Endothelial cell of umbilical vein (primary cell): ENCODE measurements at regions not wholly inside any gene's neighbourhood (a gene's known extent, or its start where the extent isn't known, plus 50 kb on each side); places are given as distances from the start of the nearest gene placed in this dataset.

Source experiments
- EZH2 ChIP-seq: IDR thresholded peaks from 2 replicates; pipeline ENCODE4 v1.6.1; 2012; ENCODE audit warnings: borderline replicate concordance, low read depth, mild to moderate bottlenecking, moderate library complexity, low read length, inconsistent platforms; ENCODE audit not compliant: severe bottlenecking
- JUN ChIP-seq: IDR thresholded peaks from 2 replicates; pipeline ENCODE4 v1.6.1; 2011; ENCODE audit warnings: borderline replicate concordance, low read depth; ENCODE audit not compliant: insufficient read length, insufficient read depth
- POLR2A ChIP-seq: IDR thresholded peaks from 2 replicates; pipeline ENCODE4 v1.6.1; 2012; ENCODE audit warnings: low read depth, mild to moderate bottlenecking, control low read depth, low read length
- POLR2AphosphoS5 ChIP-seq: IDR thresholded peaks from 2 replicates; pipeline ENCODE4 v1.6.1; 2012; ENCODE audit warnings: low read depth, mild to moderate bottlenecking, control low read depth, low read length, moderate library complexity; ENCODE audit not compliant: insufficient read depth
- TF ChIP-seq, protein P1 (sequence below), 2 donors: IDR thresholded peaks; 1 replicate in 1 of 2; 2 replicates in 1 of 2; pipeline ENCODE4 v1.5.1; 2011; ENCODE audit warnings: low read length in 2 of 2, mild to moderate bottlenecking in 2 of 2, moderate library complexity in 2 of 2, control low read depth in 1 of 2, inconsistent platforms in 1 of 2, low read depth in 1 of 2; ENCODE audit not compliant: insufficient read depth in 1 of 2; ENCODE audit errors: extremely low read depth in 1 of 2

DNA sequence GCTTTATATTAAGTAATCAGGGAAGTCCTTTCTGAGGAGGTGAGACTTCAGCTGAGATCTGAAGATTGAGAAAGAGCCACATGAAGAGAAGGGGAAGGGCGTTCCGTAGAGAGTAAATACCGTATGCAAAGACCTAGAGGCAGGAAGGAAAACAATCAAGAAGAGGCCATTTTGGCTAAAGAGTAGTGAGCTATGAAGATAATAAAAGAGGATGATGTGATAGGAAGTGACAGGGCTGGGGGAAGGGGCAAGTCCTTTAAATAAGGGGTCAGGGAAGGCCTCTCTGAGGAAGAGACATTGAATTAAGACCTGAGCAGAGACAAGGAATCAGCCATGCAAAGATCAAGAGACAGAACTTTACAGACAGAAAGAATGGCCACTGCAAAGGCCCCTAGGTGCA lies 86.2 kb downstream of the ZIC3 start:
- no peak for TF ChIP-seq POLR2A
- TF ChIP-seq, protein P1, sequence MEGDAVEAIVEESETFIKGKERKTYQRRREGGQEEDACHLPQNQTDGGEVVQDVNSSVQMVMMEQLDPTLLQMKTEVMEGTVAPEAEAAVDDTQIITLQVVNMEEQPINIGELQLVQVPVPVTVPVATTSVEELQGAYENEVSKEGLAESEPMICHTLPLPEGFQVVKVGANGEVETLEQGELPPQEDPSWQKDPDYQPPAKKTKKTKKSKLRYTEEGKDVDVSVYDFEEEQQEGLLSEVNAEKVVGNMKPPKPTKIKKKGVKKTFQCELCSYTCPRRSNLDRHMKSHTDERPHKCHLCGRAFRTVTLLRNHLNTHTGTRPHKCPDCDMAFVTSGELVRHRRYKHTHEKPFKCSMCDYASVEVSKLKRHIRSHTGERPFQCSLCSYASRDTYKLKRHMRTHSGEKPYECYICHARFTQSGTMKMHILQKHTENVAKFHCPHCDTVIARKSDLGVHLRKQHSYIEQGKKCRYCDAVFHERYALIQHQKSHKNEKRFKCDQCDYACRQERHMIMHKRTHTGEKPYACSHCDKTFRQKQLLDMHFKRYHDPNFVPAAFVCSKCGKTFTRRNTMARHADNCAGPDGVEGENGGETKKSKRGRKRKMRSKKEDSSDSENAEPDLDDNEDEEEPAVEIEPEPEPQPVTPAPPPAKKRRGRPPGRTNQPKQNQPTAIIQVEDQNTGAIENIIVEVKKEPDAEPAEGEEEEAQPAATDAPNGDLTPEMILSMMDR (IDR thresholded peaks at IDR 0.05; ENCODE audit: extremely low read depth in 1 of 2, insufficient read depth in 1 of 2, low read depth in 1 of 2, low read length in 2 of 2) = no peak
- no peak for TF ChIP-seq JUN
- TF ChIP-seq POLR2AphosphoS5 = no peak
- no peak for TF ChIP-seq EZH2
